HG03460 (cell line): ENCODE measurements at regions not wholly inside any gene's neighbourhood (a gene's known extent, or its start where the extent isn't known, plus 50 kb on each side); places are given as distances from the start of the nearest gene placed in this dataset.
"Not testable (repeated sequence)": the region's sequence is repeated elsewhere in the genome, so short reads cannot be mapped to it uniquely, and the experiment has no call there.

Experiments used
- ATAC-seq: cut with Tn5 transposase; IDR thresholded peaks from one replicate; pipeline ENCODE4 v1.9.1; 2021; ENCODE audit not compliant: unreplicated experiment

- no peak for ATAC-seq
Observed at GRCh38 chr17:55903028-55903690, 152.3 kb downstream of the PCTP start.

- ATAC-seq, result no peak
Observed at GRCh38 chr17:55909776-55910175, 158.9 kb downstream of the PCTP start.

GRCh38 chr17:55911186-55911585 is 160.3 kb downstream of the PCTP start:
- no peak for ATAC-seq

GRCh38 chr17:55925440-55925839 is 174.6 kb downstream of the PCTP start:
- ATAC-seq, result no peak

DNA sequence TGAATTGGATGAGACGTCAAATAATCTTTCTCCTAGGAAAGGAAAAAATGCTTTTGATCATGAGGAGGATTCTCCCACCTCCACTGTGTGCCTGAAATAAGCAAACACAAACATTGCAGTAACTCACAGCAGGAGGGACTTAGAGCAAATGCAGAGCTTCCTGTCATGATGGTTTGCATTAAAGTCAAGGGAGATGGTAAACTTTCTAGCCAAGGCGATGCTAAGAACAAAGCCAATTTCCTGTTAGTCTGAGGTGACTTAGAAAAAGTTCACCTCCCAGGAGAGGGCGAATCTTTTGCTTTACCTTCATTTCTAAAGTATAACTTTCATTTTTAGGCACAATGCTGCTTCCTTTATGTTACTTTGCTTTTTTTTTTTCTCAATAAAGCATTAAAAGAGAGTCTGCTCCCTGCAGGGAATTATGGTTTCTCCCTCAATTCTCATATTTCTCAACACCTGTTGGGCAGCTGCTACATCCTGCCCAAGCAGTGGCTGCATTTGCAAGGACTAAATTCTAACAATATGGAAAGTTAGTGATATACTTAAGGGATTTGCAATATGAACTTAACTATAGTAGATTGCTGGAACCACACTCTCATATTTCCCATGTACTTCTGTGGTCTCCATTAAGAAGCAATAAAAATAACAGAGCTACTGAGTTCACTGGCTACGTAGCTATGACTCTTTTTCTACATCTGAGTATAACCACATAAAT is 175.6 kb downstream of the PCTP start:
- ATAC-seq, result no peak

DNA sequence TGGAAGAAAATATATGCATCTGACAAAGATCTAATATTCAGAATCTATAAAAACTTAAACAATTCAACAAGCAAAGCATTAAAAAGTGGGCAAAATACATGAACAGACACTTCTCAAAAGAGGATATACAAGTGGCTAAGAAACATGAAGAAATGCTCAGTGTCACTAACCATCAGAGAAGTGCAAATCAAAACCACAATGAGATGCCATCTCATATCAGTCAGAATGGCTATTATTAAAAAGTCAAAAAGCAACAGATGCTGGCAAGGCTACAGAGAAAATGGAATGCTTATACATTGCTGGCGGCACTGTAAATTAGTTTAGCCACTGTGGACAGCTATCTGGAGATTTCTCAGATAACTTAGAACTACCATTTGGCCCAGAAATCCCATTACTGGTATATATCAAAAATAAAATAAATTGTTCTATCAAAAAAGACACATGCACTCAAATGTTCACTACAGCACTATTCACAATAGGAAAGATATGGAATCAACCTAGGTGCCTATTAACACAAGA is 179.5 kb downstream of the PCTP start:
- ATAC-seq, result no peak

DNA sequence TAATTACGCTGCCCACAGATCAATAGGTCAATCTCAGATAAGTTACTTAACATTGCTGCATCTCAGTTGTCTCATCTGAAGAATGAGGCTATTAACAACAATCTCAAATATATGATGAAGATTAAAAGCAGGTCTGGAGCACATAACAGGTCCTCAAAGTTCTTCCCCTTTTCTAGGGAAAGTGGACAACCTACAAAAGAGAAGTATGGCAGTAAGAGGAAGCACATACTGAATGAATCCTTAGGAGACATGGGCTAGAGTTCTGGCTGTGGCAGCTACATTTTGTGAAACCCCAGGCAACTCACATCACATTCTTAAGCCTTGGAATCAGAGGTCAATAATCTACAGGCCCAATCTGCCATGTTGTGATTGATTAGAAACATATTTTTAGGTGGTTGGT is 180.6 kb downstream of the PCTP start:
- ATAC-seq, result no peak

- no peak for ATAC-seq
Observed at GRCh38 chr17:55932973-55933372, 182.1 kb downstream of the PCTP start.

- ATAC-seq, result not testable (repeated sequence)
Observed at GRCh38 chr17:55939181-55939810, 188.4 kb downstream of the PCTP start.

DNA sequence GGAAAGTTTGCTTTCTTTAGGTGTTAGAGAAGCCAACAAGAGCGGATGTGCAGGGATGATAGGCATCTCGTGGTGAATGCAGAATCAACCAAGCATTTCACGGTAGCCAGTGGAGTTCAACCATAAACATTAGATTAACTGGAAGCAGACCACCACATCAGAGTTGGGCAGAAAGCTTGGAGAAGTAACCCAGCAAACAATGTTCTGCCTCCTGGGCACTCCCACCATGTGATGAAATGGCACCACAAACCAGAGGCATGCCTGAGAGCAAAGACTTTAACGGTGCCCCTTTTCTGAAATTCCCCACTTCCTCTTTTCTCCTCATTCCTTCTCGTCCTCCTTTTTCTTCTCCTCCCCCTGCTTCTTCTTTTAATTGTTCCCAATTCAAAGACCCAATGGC is 193.5 kb upstream of the ANKFN1 start:
- ATAC-seq, result no peak

- ATAC-seq, result no peak
Observed at GRCh38 chr17:55961386-55961785, 191.9 kb upstream of the ANKFN1 start.

DNA sequence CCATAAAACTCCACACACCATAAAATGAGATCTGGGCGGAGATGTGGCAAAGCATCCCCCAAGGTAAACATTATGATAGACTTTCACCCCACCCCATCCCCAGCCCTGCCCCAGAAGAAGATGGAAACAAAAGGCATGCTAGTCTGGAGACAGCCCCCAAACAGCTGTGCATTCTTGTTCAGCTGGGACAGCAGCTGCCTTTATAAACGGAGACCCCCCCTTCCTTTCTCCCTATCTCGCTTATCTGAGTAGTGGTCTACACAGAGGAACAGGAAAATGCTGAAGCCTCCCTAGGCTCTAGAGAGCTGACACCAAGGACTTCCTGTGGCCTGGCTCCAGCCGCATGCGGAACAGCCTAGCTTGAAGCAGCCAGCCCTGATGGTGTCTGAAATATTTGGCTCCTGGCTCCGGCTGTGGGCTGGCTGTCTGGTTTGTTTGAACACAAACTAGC is 190.3 kb upstream of the ANKFN1 start:
- ATAC-seq, result no peak

GRCh38 chr17:55964191-55964590 is 189.1 kb upstream of the ANKFN1 start:
- ATAC-seq, result no peak

GRCh38 chr17:55965051-55965450 is 188.2 kb upstream of the ANKFN1 start:
- ATAC-seq, result no peak

DNA sequence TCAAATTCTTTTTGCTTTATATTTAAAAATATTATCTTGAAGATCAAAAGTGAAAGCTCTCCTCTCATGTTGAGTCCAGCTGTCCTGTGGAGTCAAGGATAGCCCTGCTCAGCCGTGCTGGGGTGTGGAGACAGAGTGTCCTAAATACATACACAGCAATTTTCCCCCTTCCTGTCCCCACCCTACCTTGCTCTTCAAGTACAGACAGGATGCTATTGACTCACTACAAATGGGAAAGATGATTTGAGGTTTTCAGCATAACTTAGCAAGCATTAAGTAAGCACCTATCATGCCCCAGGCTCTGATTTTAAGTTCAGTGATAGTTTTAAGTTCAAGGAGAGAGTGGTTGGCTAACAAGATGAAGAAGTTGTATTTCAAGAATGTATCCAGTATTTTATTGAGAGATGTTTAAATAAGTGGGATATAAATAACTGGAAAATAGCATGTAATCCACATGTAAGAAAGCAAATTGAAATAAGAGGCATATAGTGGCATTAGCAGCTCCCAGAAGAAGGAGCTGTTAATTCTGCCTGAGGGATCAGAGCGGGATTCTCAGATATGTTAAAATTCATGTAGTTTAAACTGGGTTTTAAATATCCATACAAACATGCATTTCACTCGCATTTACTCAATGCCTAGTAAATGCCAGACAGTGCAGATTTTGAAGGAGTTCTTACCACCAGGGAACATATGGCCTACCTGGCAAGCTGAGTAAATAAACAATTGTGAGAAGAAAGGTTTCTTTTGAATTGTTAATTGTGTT is 183.5 kb upstream of the ANKFN1 start:
- no peak for ATAC-seq

DNA sequence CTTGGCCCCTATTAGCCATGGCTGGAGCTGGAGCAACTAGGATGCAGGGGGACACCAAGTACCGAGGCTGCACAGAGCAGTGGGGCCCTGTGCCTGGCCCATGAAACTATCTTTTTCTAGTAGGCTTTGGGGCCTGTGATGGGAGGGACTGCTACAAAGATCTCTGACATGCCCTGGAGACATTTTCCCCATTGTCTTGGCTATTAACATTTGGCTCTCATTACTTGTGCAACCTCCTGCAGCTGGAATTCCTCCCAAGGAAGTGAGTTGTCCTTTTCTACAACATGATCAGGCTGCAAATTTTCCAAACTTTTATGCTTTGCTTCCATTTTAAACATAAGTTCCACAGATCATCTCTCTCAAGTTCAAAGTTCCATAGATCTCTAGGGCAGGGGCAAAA is 174.7 kb upstream of the ANKFN1 start:
- ATAC-seq, result no peak

GRCh38 chr17:55983096-55983495 is 170.2 kb upstream of the ANKFN1 start:
- no peak for ATAC-seq

DNA sequence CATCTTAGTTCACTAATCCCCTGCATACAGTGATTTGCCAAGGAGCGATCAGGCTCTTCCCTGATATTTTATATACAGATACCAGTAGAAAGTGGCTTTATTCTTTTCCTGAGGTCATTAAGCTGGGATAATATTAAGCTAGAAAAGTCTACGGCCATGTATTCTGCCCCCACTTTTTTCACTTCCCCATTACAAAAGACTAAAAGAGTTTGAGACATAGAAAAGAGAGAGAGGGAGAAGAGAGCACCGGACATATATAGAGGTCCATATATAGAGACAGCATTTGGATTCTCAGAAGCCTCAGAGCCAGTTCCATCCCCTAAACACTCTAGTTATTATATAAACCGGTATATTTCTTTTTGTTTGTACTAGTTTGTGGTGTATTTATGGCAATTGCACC is 166.5 kb upstream of the ANKFN1 start:
- no peak for ATAC-seq

- ATAC-seq, result no peak
Observed at GRCh38 chr17:55988861-55989260, 164.4 kb upstream of the ANKFN1 start.

DNA sequence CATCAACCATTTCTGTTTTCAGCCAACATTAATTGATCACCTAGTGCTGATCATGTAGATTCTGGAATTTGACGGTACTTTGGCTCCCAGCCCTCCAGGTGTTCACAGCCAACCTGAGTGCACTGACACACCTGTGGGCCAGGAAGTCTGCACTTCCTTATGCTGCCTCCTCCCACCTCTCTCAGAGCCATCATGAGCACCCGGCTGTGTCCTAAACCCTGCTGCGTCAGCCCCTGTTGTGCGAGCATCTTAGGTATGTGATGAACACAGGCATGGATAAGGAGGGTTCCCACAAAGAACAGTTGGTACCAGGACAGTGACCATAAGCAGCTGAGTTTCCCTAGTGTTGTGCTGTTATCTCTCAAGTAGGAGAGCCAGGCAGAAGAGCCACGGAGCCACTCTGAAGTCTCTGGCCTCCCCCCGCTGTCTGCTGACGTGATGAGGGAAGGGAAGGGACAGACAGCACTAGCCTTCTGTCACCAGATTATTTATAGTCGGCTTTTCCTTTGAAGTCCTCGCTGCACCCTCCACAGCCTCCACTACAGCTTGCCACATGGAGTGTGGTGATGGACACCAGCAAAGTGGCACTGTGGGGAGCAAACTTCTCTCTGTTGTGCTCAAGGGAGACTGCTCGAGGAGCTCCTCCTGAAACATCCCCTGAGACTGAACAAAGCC is 162.8 kb upstream of the ANKFN1 start:
- no peak for ATAC-seq

DNA sequence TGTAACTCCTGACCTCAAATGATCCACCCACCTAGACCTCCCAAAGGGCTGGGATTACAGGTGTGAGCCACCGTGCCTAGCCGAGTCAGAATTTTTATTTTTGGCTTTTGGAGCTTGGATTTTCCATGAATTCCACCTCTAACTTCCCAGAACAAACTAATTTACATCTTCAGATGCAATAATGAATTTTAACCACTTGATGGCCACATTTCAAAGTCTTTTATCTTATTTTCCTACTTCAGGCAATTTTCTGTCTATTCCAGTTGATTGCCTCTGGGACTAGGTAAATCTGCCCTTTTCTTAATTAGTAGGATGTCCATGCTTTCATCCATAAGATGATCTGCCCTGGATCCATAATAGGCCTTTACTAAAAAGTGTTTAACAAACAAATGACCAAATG is 156.4 kb upstream of the ANKFN1 start:
- ATAC-seq, result no peak
